HCT116 (cell line): ENCODE measurements at regions not wholly inside any gene's neighbourhood (a gene's known extent, or its start where the extent isn't known, plus 50 kb on each side); places are given as distances from the start of the nearest gene placed in this dataset.

Experiments used
- ATAC-seq: fragments of 200-7000 bp; cut with Tn5 transposase; 2 replicates; pipeline ENCODE4 v1.9.1; 2020; ENCODE audit warnings: mild to moderate bottlenecking, moderate library complexity
- BruUV-seq: library from RNA; stranded (reverse); fragments of 400-500 nt; replicated peaks from 2 replicates; lab custom pipeline; 2021; lab: Mats Ljungman, UMichigan
- CTCF ChIA-PET: fragments of 300-600 bp; sonication (Branson Sonifier 250); formaldehyde crosslinking; loops from one replicate; lab custom pipeline; 2021; ENCODE audit warnings: antibody characterized with exemption; lab: Charles Lee
- POLR2A ChIA-PET: fragments of 300-600, 350-600 bp; sonication (Branson Sonifier 250); formaldehyde crosslinking; loops from one replicate; lab custom pipeline; 2021; ENCODE audit warnings: antibody characterized with exemption; lab: Charles Lee
- RAD21 ChIA-PET, 2 experiments: fragments of 300-600 bp; sonication (Branson Sonifier 250); formaldehyde crosslinking; loops; one replicate each; lab custom pipeline; 2023; ENCODE audit warnings: low total read pairs in 2 of 2; ENCODE audit not compliant: uncharacterized antibody in 2 of 2, unreplicated experiment in 2 of 2, low non-redundant PET in 1 of 2; lab: Charles Lee
- DNase-seq: peaks from one replicate; pipeline ENCODE4 v3.0.0-alpha.2; 2010; ENCODE audit warnings: low read depth, low spot score
- H2AFZ ChIP-seq: fragments of 200-600 bp; shearing (Covaris generic), sonication (generic); 2 replicates; pipeline ENCODE4 v1.6.1; 2017; ENCODE audit warnings: low read depth, mixed run types, mixed read lengths, antibody characterized with exemption, low read length; ENCODE audit not compliant: poor library complexity, severe bottlenecking
- H3K27ac ChIP-seq: 2 replicates; pipeline ENCODE4 v1.5.1; 2012; ENCODE audit warnings: low read depth, low read length
- H3K27me3 ChIP-seq: fragments of 200-600 bp; sonication (generic); 2 replicates; pipeline ENCODE4 v1.6.1; 2016; ENCODE audit warnings: mixed run types, low read length, mixed read lengths; ENCODE audit not compliant: insufficient read depth
- H3K36me3 ChIP-seq, 2 experiments: fragments of 200-500 bp in 1 of 2; fragments of 200-600 bp in 1 of 2; sonication (Bioruptor generic) in 1 of 2; sonication (generic) in 1 of 2; 2 replicates each; pipeline versions ENCODE4 v1.5.1 to v1.6.1; 2014 to 2016; ENCODE audit warnings: low read length in 2 of 2, inconsistent platforms in 1 of 2, mixed read lengths in 1 of 2, mixed run types in 1 of 2; ENCODE audit not compliant: insufficient read depth in 2 of 2, control insufficient read depth in 1 of 2
- H3K4me1 ChIP-seq, 2 experiments: fragments of 200-600 bp in 1 of 2; sonication (generic) in 1 of 2; 2 replicates each; pipeline versions ENCODE4 v1.5.1 to v1.6.1; 2012 to 2017; ENCODE audit warnings: low read length in 2 of 2, inconsistent platforms in 1 of 2, mild to moderate bottlenecking in 1 of 2, mixed read lengths in 1 of 2, mixed run types in 1 of 2, moderate library complexity in 1 of 2; ENCODE audit not compliant: insufficient read depth in 2 of 2, control insufficient read depth in 1 of 2
- H3K4me2 ChIP-seq: fragments of 200-600 bp; sonication (generic); 2 replicates; pipeline ENCODE4 v1.6.1; 2017; ENCODE audit warnings: mixed run types, low read length, mixed read lengths
- H3K4me3 ChIP-seq, 2 experiments: fragments of 200-600 bp in 1 of 2; sonication (generic) in 1 of 2; replicated peaks in 1 of 2; 2 replicates each; pipeline ENCODE4 v1.5.1; 2011 to 2016; ENCODE audit warnings: low read length in 2 of 2, control low read depth in 1 of 2, low read depth in 1 of 2, mild to moderate bottlenecking in 1 of 2, mixed read lengths in 1 of 2, mixed run types in 1 of 2
- H3K79me2 ChIP-seq: fragments of 200-600 bp; sonication (generic); 2 replicates; pipeline ENCODE4 v1.6.1; 2017; ENCODE audit warnings: mild to moderate bottlenecking, mixed run types, low read length, moderate library complexity, mixed read lengths; ENCODE audit not compliant: insufficient read depth
- H3K9ac ChIP-seq: fragments of 200-600 bp; sonication (generic); 2 replicates; pipeline ENCODE4 v1.6.1; 2016; ENCODE audit warnings: low read length, mixed read lengths
- H3K9me2 ChIP-seq: fragments of 200-600 bp; sonication (generic), shearing (Covaris generic); 2 replicates; pipeline ENCODE4 v1.6.1; 2017; ENCODE audit warnings: mixed run types, mild to moderate bottlenecking, moderate library complexity; ENCODE audit not compliant: insufficient read depth
- H3K9me3 ChIP-seq, 2 experiments: fragments of 200-500 bp in 1 of 2; fragments of 200-600 bp in 1 of 2; sonication (Bioruptor generic) in 1 of 2; sonication (generic) in 1 of 2; 2 replicates each; pipeline ENCODE4 v1.6.1; 2014 to 2017; ENCODE audit warnings: low read length in 2 of 2, mixed read lengths in 2 of 2, inconsistent platforms in 1 of 2, low read depth in 1 of 2, mild to moderate bottlenecking in 1 of 2, mixed run types in 1 of 2, moderate library complexity in 1 of 2; ENCODE audit not compliant: control insufficient read depth in 1 of 2, insufficient read depth in 1 of 2
- H4K20me1 ChIP-seq: fragments of 200-600 bp; sonication (generic), shearing (Covaris generic); 2 replicates; pipeline ENCODE4 v1.6.1; 2017; ENCODE audit warnings: mixed run types, mild to moderate bottlenecking, moderate library complexity; ENCODE audit not compliant: insufficient read depth
- ATF3 ChIP-seq: IDR thresholded peaks from 2 replicates; pipeline ENCODE4 v1.6.1; 2012
- CTCF ChIP-seq, 3 experiments: fragments of 200-600 bp in 1 of 3; sonication (generic) in 1 of 3; IDR thresholded peaks in 2 of 3; conservative IDR thresholded peaks in 1 of 3; 2 replicates each; pipeline ENCODE4 v1.5.1; 2012 to 2017; ENCODE audit warnings: low read depth in 2 of 3, low read length in 2 of 3, antibody characterized with exemption in 1 of 3, borderline replicate concordance in 1 of 3, control low read depth in 1 of 3, mild to moderate bottlenecking in 1 of 3, mixed read lengths in 1 of 3, mixed run types in 1 of 3, moderate library complexity in 1 of 3; ENCODE audit not compliant: insufficient read depth in 1 of 3
- EGR1 ChIP-seq: IDR thresholded peaks from 2 replicates; pipeline ENCODE4 v1.6.1; 2012; ENCODE audit warnings: low read depth
- ELF1 ChIP-seq: IDR thresholded peaks from 2 replicates; pipeline ENCODE4 v1.6.1; 2012; ENCODE audit warnings: low read depth, borderline replicate concordance
- EZH2 ChIP-seq: fragments of 200-600 bp; sonication (generic); IDR thresholded peaks from 2 replicates; pipeline ENCODE4 v1.6.1; 2017; ENCODE audit warnings: antibody characterized with exemption, mixed run types
- FOSL1 ChIP-seq: IDR thresholded peaks from 2 replicates; pipeline ENCODE4 v1.6.1; 2012; ENCODE audit warnings: low read depth
- MAX ChIP-seq: IDR thresholded peaks from 2 replicates; pipeline ENCODE4 v1.6.1; 2012
- POLR2A ChIP-seq: IDR thresholded peaks from 2 replicates; pipeline ENCODE4 v1.7.0; 2011; ENCODE audit warnings: borderline replicate concordance; ENCODE audit not compliant: insufficient read depth, insufficient read length; ENCODE audit errors: extremely low read depth
- POLR2AphosphoS5 ChIP-seq: IDR thresholded peaks from 2 replicates; pipeline ENCODE4 v1.6.1; 2011; ENCODE audit warnings: mild to moderate bottlenecking, low read depth, low read length, moderate library complexity
- RAD21 ChIP-seq: IDR thresholded peaks from 2 replicates; pipeline ENCODE4 v1.6.1; 2012; ENCODE audit warnings: low read depth, mild to moderate bottlenecking
- intact Hi-C: fragments of 100-400 bp; cut with micrococcal nuclease; formaldehyde crosslinking; loops from 2 replicates; pipeline ENCODE4 v1.10.0; 2022

- DNase-seq (no peak), ATAC-seq (no peak)
- no peaks in the 10 kb centered on the region for H3K9me3 ChIP-seq
- CTCF ChIA-PET: no interaction called here
- TF ChIP-seq ATF3: no peak
- no peak for TF ChIP-seq FOSL1
- no peak for TF ChIP-seq EZH2
- TF ChIP-seq CTCF (IDR thresholded peaks at IDR 0.05 in 2 of 3, conservative IDR thresholded peaks at IDR 0.05 in 1 of 3; ENCODE audit: borderline replicate concordance in 1 of 3, insufficient read depth in 1 of 3, low read depth in 2 of 3, low read length in 2 of 3): no peak
- no peak for TF ChIP-seq POLR2AphosphoS5
- TF ChIP-seq POLR2A: no peak
- no peak for TF ChIP-seq RAD21
- TF ChIP-seq ELF1: no peak
- no peak for TF ChIP-seq MAX
- no peak for TF ChIP-seq EGR1
- RAD21 ChIA-PET: no interaction called here
- H3K9me2 ChIP-seq: no peaks in the 10 kb centered on the region
- POLR2A ChIA-PET: no interaction called here
- H4K20me1 ChIP-seq: no peaks in the 10 kb centered on the region
- intact Hi-C loops: no loop called here
- no peak overlapping the region for H2AFZ ChIP-seq
- H3K79me2 ChIP-seq: no peaks in the 10 kb centered on the region
- no TSS peak for BruUV-seq
- no peaks in the 10 kb centered on the region for H3K27me3 ChIP-seq
- no peak overlapping the region for H3K4me2 ChIP-seq
- no peaks in the 10 kb centered on the region for H3K4me1 ChIP-seq
- H3K27ac ChIP-seq: no peak overlapping the region
- H3K4me3 ChIP-seq: no peak overlapping the region
- H3K36me3 ChIP-seq: no peaks in the 10 kb centered on the region
- H3K9ac ChIP-seq: no peak overlapping the region
Measured at GRCh38 chr11:30763951-30764350, 177.8 kb upstream of the MPPED2 start.
